ENCODE measurements at regions not wholly inside any gene's neighbourhood (a gene's known extent, or its start where the extent isn't known, plus 50 kb on each side); places are given as distances from the start of the nearest gene placed in this dataset.
A peak's percentile ranks its signal among the peaks of the same experiment; 100 is the strongest.
"Not testable (repeated sequence)": the region's sequence is repeated elsewhere in the genome, so short reads cannot be mapped to it uniquely, and the experiment has no call there.

GRCh38 chr1:177690996-177691395, 278.9 kb downstream of the SEC16B start:
- no peak overlapping the region for H3K27ac ChIP-seq

GRCh38 chr1:177687544-177687943, 282.3 kb downstream of the SEC16B start:
- H3K36me3 ChIP-seq: no peaks in the 10 kb centered on the region
- H3K9me3 ChIP-seq (replicated peaks): no peaks in the 10 kb centered on the region
- H3K4me3 ChIP-seq: no peak overlapping the region
- H3K27me3 ChIP-seq: no peaks in the 10 kb centered on the region
- no peaks in the 10 kb centered on the region for H3K4me1 ChIP-seq
- H3K27ac ChIP-seq: no peak overlapping the region
- no peak for DNase-seq

More at GRCh38 chr1:177690996-177691395, 278.9 kb downstream of the SEC16B start:
- Histone ChIP-seq H3K4me1 (no peaks in the 10 kb centered on the region), H3K4me3 (no peak overlapping the region), H3K36me3 (no peaks in the 10 kb centered on the region), H3K27me3 (no peaks in the 10 kb centered on the region), H3K9me3 (replicated peaks) (no peaks in the 10 kb centered on the region)
- DNase-seq: no peak

GRCh38 chr1:177686933-177687332, 282.9 kb downstream of the SEC16B start:
- Histone ChIP-seq H3K4me3 (no peak overlapping the region), H3K4me1 (no peaks in the 10 kb centered on the region), H3K27ac (no peak overlapping the region), H3K36me3 (no peaks in the 10 kb centered on the region), H3K9me3 (replicated peaks) (no peaks in the 10 kb centered on the region), H3K27me3 (no peaks in the 10 kb centered on the region)
- DNase-seq: no peak

GRCh38 chr1:177669161-177669560, 300.7 kb downstream of the SEC16B start:
- DNase-seq: no peak
- Histone ChIP-seq H3K36me3 (no peaks in the 10 kb centered on the region), H3K27me3 (no peaks in the 10 kb centered on the region), H3K4me1 (no peaks in the 10 kb centered on the region), H3K9me3 (replicated peaks) (no peaks in the 10 kb centered on the region), H3K27ac (no peak overlapping the region), H3K4me3 (no peak overlapping the region)

GRCh38 chr1:177665935-177666334, 303.9 kb downstream of the SEC16B start:
- no peaks in the 10 kb centered on the region for H3K27me3 ChIP-seq
- H3K9me3 ChIP-seq (replicated peaks): no peaks in the 10 kb centered on the region
- no peaks in the 10 kb centered on the region for H3K36me3 ChIP-seq
- no peaks in the 10 kb centered on the region for H3K4me1 ChIP-seq
- no peak for DNase-seq
- no peak overlapping the region for H3K4me3 ChIP-seq
- H3K27ac ChIP-seq: no peak overlapping the region

- H3K9me3 ChIP-seq (replicated peaks); H3K4me1 ChIP-seq; H3K27me3 ChIP-seq; H3K27ac ChIP-seq; H3K4me3 ChIP-seq; DNase-seq; H3K36me3 ChIP-seq: not testable (repeated sequence)
Measured at GRCh38 chr1:177664742-177665141, 305.1 kb downstream of the SEC16B start.

GRCh38 chr1:177660188-177660587, 309.7 kb downstream of the SEC16B start:
- Histone ChIP-seq H3K4me1 (no peaks in the 10 kb centered on the region), H3K27ac (no peak overlapping the region), H3K36me3 (no peaks in the 10 kb centered on the region), H3K27me3 (no peaks in the 10 kb centered on the region), H3K9me3 (replicated peaks) (no peaks in the 10 kb centered on the region), H3K4me3 (no peak overlapping the region)
- DNase-seq: no peak

GRCh38 chr1:177659281-177659680, 310.6 kb downstream of the SEC16B start:
- H3K4me3 ChIP-seq: no peak overlapping the region
- no peaks in the 10 kb centered on the region for H3K9me3 ChIP-seq (replicated peaks)
- H3K36me3 ChIP-seq: no peaks in the 10 kb centered on the region
- H3K27me3 ChIP-seq: no peaks in the 10 kb centered on the region
- H3K4me1 ChIP-seq: no peaks in the 10 kb centered on the region
- DNase-seq: peak in 1 of 2 experiments; percentile 19
- no peak overlapping the region for H3K27ac ChIP-seq

GRCh38 chr1:177656598-177656997, 313.3 kb downstream of the SEC16B start:
- DNase-seq: no peak
- Histone ChIP-seq H3K4me3 (no peak overlapping the region), H3K27me3 (no peaks in the 10 kb centered on the region), H3K4me1 (no peaks in the 10 kb centered on the region), H3K9me3 (replicated peaks) (no peaks in the 10 kb centered on the region), H3K36me3 (no peaks in the 10 kb centered on the region), H3K27ac (no peak overlapping the region)

GRCh38 chr1:177650947-177651346, 318.9 kb downstream of the SEC16B start:
- no peak overlapping the region for H3K4me3 ChIP-seq
- H3K27me3 ChIP-seq: no peaks in the 10 kb centered on the region
- H3K9me3 ChIP-seq (replicated peaks): no peaks in the 10 kb centered on the region
- no peaks in the 10 kb centered on the region for H3K36me3 ChIP-seq
- H3K4me1 ChIP-seq: no peaks in the 10 kb centered on the region
- DNase-seq: no peak
- H3K27ac ChIP-seq: no peak overlapping the region

- no peak for DNase-seq
- no peak overlapping the region for H3K4me3 ChIP-seq
- H3K4me1 ChIP-seq: no peaks in the 10 kb centered on the region
- H3K27me3 ChIP-seq: no peaks in the 10 kb centered on the region
- H3K27ac ChIP-seq: no peak overlapping the region
- H3K9me3 ChIP-seq (replicated peaks): no peaks in the 10 kb centered on the region
- H3K36me3 ChIP-seq: no peaks in the 10 kb centered on the region
Measured at GRCh38 chr1:177648731-177649265, 321.1 kb downstream of the SEC16B start.

- H3K36me3 ChIP-seq: no peaks in the 10 kb centered on the region
- H3K27me3 ChIP-seq: no peaks in the 10 kb centered on the region
- DNase-seq: no peak
- no peak overlapping the region for H3K4me3 ChIP-seq
- H3K4me1 ChIP-seq: no peaks in the 10 kb centered on the region
- no peaks in the 10 kb centered on the region for H3K9me3 ChIP-seq (replicated peaks)
- H3K27ac ChIP-seq: no peak overlapping the region
Measured at GRCh38 chr1:177648138-177648537, 321.7 kb downstream of the SEC16B start.

GRCh38 chr1:177646757-177647730, 322.8 kb downstream of the SEC16B start:
- Histone ChIP-seq H3K4me3 (no peak overlapping the region), H3K27ac (no peak overlapping the region), H3K9me3 (replicated peaks) (no peaks in the 10 kb centered on the region), H3K4me1 (no peaks in the 10 kb centered on the region), H3K36me3 (no peaks in the 10 kb centered on the region), H3K27me3 (no peaks in the 10 kb centered on the region)
- DNase-seq: no peak

- no peak overlapping the region for H3K4me3 ChIP-seq
Measured at GRCh38 chr1:177645491-177646190, 324.2 kb downstream of the SEC16B start.

GRCh38 chr1:177640687-177641086, 329.2 kb downstream of the SEC16B start:
- Histone ChIP-seq H3K36me3 (no peaks in the 10 kb centered on the region), H3K27ac (no peak overlapping the region), H3K4me3 (no peak overlapping the region), H3K9me3 (replicated peaks) (no peaks in the 10 kb centered on the region), H3K4me1 (no peaks in the 10 kb centered on the region), H3K27me3 (no peaks in the 10 kb centered on the region)
- DNase-seq: no peak

More at GRCh38 chr1:177645491-177646190, 324.2 kb downstream of the SEC16B start:
- no peak for DNase-seq
- H3K9me3 ChIP-seq (replicated peaks): no peaks in the 10 kb centered on the region
- H3K4me1 ChIP-seq: no peaks in the 10 kb centered on the region
- H3K27me3 ChIP-seq: no peaks in the 10 kb centered on the region
- no peaks in the 10 kb centered on the region for H3K36me3 ChIP-seq
- no peak overlapping the region for H3K27ac ChIP-seq

All from SJCRH30 (cell line).